NCI-H1048 (cell line): ENCODE measurements at regions not wholly inside any gene's neighbourhood (a gene's known extent, or its start where the extent isn't known, plus 50 kb on each side); places are given as distances from the start of the nearest gene placed in this dataset.

Experiments
- DNase-seq: peaks from one replicate; lab custom pipeline; 2025; lab: John Stamatoyannopoulos, UW

DNA sequence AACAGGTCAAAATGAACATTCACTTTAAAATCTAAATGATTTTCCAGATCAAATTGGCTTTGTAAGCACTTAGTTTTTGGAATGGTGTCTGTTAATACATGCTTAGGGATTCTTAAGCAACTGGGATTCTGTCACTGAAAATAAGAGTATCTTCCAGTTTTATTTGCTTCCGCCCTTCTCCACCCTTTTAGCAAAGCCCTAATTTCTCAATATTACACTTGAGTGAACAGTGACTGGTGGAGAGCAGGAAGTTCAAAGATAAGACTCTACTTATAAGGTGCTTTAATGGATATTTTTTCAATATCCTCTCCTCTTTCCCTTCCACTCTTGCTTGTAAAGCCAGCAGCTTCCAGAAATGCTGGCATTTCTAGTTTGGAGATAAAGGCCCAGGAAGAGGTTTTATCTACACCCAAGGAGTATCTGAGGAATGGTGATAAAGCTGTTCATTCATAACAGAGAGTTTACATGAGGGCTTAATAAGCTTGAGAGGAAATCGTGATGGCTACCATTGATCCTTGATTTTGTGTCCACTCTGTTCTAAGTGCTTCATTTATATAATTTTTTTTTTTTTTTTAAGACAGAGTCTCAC is 265.9 kb upstream of the PRICKLE1 start:
- no peak for DNase-seq

DNA sequence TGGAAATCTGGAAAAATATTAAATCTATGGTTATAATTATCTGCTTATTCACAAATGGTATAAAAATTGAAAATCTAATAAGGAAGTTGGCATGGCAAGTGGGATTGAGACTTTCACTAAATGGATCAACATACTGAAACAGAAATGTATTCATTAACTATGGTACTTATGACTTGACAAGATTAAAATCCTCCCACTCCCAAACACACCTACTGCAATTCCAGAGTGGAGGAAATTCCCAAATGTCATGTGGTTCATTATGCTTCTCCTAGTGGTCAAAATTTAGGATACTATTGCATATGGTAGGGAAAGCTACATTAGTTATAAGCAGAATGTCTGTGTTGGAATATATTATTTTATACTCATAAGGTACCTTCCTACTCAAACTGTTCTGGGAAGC is 265.3 kb upstream of the PRICKLE1 start:
- no peak for DNase-seq

DNA sequence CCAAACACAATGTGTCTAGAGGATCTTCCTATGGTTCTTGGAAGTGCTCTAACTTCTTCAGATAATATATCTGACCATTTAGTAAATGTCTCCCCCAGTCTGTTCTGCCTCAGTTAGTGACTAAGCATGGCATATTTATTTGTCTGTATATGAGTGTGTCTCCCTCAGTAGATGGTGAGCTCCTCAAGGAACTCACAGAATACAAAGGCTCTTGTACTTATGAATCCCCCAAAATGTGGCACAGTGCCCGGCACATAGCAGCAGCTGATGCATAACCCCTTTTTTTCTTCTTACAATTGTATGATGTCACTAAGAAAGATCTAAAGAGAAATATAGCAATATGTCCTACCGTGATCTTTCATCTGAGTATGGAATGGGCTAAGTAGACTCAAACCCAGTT is 264.7 kb upstream of the PRICKLE1 start:
- no peak for DNase-seq

DNA sequence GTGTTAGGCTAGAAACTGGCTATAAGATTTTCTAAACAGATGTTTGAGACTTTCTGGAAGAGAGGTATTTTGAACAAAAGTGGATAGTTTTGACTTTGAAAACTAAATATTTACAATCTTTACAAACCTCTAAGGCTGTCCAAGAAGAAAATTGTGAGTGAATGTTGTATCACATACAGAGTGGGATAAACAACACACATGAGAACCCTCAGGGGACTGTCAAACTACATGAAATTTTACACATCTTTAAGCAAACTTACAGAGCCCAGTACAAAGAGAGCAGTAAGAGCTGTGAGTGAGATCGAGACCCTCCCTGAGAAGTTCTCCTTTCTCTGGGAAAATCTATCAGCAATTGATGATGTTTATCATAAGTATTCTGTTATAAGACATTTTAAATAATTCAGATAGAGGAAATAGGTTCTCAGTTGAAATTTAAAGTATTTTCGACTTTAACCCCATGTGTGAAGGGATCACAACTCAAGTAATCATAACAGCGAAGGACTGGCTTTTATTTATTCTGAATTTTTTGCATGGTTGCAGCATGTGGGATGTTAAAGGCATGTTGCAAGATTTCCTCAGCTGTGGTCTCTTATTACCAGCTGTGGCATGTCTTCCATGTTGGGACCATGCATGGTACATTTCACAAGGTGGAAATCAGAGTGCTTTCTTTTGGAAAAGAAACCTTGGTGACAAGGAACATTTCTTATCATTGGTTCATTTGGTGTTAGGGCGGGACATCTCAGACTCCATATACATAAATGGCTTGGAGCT is 264.0 kb upstream of the PRICKLE1 start:
- no peak for DNase-seq

DNA sequence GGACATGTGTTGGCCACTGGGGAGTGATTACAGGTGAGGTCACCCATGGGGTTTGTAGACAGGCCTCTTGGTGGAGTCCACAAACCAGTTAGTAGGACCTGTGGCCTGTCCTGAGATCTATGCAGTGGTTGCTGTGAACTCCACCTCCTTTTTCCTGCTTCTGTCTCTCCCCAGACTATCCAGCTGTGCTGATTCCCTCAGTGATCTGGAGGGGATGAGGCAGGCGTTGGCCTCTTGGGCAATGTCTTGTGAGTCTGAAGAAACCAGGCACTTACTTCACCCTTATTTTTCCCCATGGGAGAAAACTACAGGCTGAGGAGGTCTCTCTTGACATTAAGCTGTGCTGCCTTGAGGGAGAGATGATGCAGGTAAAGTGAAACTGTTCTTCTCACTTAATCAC is 257.2 kb upstream of the PRICKLE1 start:
- no peak for DNase-seq

DNA sequence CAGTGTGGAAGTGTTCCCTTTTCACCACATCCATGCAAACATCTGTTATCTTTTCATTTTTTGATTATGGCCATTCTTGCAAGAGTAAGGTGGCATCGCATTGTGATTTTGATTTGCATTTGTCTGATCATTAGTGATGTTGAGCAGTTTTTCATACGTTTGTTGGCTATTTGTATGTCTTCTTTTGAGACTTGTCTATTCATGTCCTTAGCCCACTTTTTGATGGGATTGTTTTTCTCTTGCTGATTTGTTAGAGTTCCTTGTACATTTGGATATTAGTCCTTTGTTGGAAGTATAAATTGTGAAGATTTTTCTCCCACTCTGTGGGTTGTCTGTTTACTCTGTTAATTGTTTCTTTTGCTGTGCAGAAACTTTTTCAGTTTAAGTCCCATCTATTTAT is 244.5 kb upstream of the PRICKLE1 start:
- DNase-seq, result no peak

DNA sequence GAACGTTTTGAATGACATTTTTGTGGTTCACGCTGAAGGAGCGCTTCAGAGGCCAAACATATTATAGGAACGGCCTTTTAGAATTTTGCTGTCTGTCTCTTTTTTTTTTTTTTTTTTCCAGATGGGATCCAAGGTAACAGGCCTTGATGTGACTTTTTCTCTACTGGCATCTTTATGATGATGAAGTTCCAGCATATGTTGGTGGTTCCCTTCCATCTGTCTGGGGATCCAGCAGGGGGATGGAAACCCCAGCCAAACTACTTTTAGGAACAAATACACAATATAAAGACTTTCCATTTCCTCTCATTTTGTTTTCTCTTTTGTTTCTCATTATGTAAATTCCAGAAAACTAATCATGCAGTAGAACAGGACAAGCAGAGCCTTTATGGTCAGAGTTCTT is 239.3 kb upstream of the PRICKLE1 start:
- no peak for DNase-seq

DNA sequence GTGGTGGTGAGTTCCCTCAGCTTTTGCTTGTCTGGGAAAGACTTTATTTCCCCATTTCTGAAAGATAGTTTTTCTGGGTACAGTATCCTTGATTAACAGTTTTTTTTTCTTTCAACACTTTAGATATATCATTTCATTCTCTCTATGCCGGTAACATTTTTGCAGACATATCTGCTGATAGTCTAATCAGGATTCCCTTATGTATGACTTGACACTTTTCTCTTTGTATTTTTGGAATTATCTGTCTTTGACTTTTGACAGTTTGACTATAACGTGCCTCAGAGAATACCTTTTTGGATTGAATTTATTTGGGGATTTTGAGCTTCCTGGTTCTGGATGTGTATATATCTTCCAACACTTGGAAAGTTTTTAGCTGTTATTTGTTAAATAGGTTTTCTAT is 234.8 kb upstream of the PRICKLE1 start:
- DNase-seq, result no peak

DNA sequence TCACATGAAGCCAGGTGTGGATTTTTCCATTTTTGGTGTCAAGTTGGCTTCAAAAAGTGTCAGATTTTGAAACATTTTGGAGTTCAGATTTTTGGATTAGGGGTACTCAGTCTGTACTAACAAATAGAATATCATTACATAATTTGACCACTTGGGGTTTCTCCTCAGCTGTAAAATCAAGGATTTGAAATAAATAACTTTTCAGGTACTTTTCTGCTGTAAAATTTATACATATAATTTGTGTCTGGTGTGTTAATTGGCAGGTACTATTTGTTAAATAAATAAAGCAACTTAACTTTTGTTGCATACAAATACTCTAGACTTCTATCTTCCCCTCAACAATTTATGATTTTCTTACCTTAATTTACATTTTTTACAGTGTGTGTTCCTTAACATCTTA is 234.1 kb upstream of the PRICKLE1 start:
- DNase-seq, result no peak

DNA sequence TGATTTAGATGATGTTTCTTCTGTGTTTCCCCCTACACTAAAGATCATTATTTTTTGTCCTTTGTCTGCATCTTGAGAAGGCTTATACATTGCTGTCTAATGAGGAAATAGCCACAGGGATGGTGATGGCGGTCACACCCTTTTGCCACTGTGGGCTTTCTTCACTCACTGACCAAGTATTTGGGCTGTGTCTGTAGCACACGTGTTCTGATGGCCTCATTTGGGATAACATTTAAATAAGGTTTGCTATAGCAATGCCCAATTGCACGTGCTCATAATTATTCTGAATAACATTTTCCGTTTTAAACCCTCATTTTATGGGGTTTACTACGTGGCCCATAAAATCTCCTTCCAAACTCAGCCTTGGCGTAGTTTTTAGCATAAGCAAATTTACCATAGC is 230.3 kb upstream of the PRICKLE1 start:
- DNase-seq, result no peak

DNA sequence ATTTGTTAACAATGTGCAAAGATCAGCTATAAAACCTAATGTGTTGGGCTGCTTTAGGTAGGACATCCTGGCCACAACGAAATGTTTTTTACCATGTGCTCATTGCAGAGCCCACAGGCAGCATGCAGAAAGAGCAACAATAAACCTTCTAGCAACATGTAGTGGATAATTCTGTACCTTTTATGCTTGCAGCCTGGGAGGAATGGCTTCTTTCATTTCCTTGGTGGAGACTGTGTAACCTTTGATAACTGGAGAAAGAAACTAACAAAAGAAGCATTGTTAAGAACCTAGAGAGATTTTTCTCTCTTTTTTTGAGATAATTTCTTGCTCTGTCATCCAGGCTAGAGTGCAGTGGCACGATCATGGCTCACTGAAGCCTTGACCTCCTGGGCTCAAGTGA is 225.5 kb upstream of the PRICKLE1 start:
- no peak for DNase-seq

DNA sequence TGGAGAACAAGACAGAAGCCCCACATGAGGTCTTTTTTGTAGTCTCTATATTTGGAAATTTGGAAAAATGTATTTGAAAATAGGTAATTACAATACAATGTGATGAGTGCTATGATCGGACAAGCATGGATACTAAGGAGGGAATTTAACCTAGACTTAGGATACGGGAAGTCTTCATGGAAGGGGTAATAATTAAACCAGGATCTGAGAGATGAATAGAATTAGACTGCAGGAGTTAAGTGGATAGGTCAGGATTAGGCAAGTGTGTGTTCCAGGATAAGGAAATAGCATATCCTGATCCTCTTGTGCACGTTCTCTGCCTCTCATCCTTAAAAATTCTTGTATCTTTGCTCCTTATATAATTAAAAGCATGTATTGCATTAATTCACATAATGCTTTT is 223.3 kb upstream of the PRICKLE1 start:
- no peak for DNase-seq

DNA sequence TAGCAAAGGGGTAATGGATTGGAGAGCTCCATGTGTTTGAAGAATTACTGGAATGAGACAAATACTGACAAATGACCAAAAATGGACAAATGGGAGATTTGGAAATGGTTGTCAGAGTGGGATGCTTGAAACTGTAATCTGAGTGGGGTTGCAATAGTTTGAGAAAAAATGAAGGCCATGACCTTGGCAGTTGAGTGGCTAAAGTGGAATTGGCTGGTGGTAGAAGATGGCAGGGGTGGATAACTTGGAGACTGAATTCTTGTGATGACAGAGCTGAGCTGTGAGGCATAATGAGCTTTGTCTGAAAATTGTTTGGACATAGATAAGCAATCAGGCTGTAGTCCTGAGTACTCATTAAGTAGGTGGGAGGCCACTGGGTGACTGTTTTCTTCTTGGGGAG is 222.5 kb upstream of the PRICKLE1 start:
- DNase-seq, result no peak

DNA sequence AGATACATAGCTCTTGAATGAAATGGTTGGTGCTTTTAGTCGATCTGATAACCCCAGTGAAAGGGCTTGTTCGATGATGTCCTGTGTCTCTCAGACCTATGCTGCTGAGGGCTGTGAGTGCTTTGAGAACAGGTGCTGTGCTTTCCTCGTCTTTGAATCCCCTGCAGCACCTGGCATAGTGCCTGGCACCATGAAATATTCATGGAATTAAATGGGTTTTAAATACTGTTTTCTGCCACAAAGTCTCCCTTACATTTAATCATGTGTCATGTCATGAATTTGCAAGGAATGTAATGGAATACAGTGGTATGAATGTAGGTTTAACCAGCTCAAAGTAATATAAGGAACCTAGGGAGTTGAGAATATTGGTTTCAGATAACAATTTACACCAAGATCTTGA is 220.5 kb upstream of the PRICKLE1 start:
- DNase-seq, result no peak

DNA sequence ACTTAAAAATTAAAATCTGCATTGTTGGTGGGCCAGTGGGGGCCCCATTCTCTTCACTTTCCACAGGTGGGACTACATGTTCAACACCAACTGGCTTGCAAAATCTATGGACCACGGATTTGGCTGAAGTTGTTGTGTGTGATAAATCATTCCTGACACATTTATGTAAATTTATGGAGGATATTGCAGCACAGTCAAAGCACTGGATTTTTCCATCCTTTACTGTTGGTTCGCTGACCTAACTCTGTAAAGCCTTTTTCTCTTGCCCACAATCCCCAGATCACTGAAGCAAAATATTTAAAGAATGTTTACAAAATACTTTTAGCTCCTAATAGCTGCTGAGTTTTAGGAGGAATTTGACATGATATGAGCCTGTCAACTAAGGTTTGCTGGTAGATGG is 219.7 kb upstream of the PRICKLE1 start:
- DNase-seq, result no peak

DNA sequence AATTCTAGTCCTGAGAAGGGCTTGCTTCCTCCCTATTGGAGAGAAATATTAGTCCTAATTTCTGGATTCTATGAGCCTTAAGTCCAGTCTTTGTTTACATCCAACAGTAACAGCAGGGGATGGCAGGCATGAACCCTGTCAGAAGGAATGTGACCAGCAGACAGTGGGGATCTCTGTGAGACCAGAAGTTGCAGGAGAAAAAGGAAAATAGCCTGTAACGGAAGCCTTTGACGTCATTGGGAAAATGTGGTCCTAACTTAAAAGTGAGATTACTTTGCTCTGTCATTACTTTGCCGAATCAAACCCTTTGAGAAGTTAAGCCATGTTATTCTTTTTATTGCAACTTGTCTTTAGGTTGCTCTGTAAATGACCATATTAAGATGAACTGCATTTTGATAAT is 218.2 kb upstream of the PRICKLE1 start:
- no peak for DNase-seq

DNA sequence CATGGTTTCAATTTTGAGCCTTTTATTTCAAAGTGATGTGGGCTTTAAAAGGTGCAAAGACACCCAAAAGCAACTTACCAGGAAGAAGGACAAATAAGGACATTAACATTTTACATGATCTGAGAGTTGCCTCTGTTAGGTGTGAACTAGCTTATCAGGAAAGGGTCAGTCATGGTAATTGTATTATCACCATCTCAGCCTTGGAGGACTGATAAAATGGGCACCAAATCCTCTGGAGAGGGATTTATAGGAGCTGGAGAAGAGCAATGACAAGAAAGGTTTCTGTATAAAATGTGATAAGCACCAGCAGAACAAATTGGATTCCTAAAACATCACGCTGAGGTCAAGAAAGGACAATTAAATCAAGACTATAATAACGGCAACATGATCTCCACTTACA is 217.7 kb upstream of the PRICKLE1 start:
- no peak for DNase-seq

DNA sequence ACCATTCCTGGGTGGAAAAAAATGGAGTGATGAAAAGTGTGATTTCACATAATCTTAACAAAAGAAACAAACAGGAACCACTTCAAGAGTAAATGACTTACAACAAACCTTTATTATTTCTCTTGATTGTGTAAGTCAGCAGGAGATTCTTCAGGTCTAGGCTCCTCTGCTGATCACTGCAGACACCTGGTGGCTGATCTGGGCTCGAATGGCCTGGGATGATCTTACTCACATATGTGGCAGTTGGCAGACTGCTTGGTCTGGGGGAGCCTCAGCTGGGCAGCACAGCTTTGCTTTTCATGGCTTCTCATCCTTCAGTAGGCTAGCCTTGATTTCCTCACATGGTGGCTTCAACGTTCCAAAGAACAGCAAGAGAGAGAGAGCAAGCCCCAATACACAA is 215.4 kb upstream of the PRICKLE1 start:
- DNase-seq, result no peak

DNA sequence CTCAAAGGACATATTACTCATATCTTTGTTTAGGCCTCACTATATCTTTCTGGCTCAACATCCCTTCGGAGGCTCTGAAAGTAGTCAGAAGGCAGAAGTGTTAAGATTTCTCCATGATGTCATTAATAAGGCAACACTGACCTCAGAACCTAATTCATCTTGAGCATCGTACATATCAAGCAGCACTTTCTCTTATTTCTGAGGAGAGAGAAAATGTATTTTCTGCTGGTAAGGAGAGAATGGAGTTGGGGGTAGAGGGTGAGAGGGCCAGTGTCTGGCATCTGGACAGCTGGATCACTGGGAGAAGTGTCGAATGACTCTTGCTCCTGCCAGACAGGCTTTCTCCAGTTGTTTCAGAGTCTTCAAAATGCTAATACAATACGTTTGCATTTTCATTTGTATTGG is 213.2 kb upstream of the PRICKLE1 start:
- no peak for DNase-seq

DNA sequence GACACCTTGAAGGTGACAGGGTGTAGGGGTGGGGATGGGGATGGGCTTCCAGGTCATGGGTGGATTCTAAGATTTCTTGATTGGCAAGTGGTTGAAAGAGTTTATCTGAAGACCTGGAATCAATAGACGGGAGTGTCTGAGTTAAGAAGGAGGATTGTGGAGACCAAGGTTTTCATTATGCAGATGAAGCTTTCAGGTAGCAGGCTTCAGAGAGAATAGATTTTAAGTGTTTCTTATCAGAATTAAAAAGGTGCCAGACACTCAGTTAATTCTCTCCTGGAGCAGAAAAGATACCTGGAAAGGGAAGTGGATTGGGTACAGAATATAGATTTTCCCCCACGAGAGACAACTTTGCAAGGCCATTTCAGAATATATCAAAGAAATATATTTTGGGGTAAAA is 211.7 kb upstream of the PRICKLE1 start:
- no peak for DNase-seq

DNA sequence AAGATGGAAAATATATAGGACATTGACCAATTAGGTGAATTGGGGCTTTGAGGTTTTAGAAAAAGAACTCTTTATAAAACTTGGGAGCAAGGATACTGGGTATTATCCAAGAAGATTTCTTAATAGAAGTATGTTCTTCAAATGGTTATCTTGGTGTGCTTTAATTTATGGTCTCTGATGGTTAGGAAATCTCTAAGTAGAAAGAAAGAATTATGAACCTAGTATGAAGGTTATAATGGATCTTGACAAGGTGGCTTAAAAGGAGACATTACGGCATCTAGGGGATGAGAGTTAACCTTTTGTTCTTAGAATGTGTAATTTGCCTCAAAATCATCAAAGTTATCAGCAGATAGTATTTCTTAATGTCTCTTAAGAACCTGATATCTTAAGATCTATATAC is 210.4 kb upstream of the PRICKLE1 start:
- no peak for DNase-seq

DNA sequence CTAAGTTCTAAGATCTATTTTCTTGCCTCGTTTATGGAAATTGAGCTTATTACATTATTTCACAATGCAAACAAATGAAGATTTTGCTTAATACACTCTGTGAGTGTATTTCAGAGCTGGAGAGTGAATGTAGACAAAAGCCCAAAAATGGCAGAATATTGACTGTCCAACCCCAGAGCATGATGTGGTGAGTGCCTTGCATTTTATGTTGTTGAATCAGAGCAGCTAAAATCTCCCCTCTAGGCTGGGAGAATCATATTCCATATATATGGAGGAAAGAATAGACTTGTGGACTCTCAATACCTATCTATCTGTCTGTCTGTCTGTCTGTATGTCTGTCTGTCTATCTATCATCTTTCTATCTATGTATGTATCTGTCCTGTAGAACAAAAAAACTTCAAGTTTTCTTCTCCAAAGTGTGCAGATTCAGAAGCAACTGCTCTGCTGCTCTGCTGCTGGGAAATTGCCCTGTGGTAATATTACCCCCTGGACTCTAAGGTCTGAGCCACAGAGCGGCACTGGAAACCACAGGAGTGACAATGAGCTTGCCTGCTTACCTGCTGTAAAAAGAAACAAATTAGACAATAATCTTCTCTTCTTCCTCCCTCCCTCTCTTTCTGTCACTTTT is 209.4 kb upstream of the PRICKLE1 start:
- DNase-seq, result no peak

DNA sequence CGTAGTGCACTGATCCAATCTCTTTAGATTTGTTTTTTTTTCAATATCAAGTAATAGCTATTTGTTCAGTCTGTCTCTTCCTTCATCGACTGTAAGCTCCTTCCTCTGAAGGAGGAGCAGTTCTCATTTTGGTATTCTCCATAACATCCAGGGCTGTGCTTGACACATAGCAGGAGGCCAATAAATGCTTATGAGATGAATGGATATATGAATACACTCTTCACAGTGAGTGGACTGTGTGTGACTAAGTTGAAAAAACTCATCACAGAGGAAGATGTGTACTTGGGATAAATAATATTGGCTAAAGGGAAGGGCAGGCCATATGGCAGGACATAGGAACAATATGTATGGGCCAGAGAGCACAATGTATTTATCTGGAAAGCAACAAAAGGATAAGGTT is 205.3 kb upstream of the PRICKLE1 start:
- no peak for DNase-seq

DNA sequence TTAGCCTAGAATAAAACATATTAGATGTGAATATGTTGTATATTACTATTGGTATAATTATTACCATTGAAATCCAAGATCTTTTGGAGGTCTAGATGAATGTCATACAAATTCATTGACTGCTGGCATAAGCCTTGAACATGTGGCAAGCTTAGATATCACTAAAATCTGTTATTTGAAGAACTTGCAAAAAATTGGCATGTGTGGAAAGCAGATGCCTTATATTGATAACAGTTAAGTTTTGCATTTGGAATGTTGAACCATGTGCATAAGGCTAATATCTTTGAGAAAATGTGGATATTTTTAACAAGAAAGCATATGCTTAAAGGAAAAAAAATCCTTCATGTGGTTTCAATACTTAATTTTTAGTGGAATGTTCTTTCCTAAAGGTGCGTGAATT is 203.6 kb upstream of the PRICKLE1 start:
- no peak for DNase-seq
